KMS-11 (cell line): ENCODE measurements at regions not wholly inside any gene's neighbourhood (a gene's known extent, or its start where the extent isn't known, plus 50 kb on each side); places are given as distances from the start of the nearest gene placed in this dataset.

Source experiments
- H2AFZ ChIP-seq: fragments of 200-600 bp; sonication (generic); 2 replicates; pipeline ENCODE4 v1.6.1; 2016; ENCODE audit warnings: antibody characterized with exemption, mixed run types, low read depth
- H3K27ac ChIP-seq: fragments of 200-600 bp; sonication (generic); 2 replicates; pipeline ENCODE4 v1.6.1; 2016; ENCODE audit warnings: mild to moderate bottlenecking, mixed run types
- H3K27me3 ChIP-seq: fragments of 200-600 bp; sonication (generic); 2 replicates; pipeline ENCODE4 v1.6.1; 2017; ENCODE audit warnings: mild to moderate bottlenecking, low read depth, mixed run types, moderate library complexity; ENCODE audit not compliant: insufficient read depth
- H3K36me3 ChIP-seq: fragments of 200-600 bp; sonication (generic); 2 replicates; pipeline ENCODE4 v1.6.1; 2017; ENCODE audit warnings: mild to moderate bottlenecking, mixed run types; ENCODE audit not compliant: insufficient read depth
- H3K4me1 ChIP-seq: fragments of 200-600 bp; sonication (generic); 2 replicates; pipeline ENCODE4 v1.6.1; 2016; ENCODE audit warnings: mild to moderate bottlenecking, low read depth, mixed run types; ENCODE audit not compliant: poor library complexity, severe bottlenecking
- H3K4me2 ChIP-seq: fragments of 200-600 bp; sonication (generic); 2 replicates; pipeline ENCODE4 v1.7.0; 2016; ENCODE audit warnings: mild to moderate bottlenecking, mixed run types
- H3K4me3 ChIP-seq: fragments of 200-600 bp; sonication (generic); IDR thresholded peaks from 2 replicates; pipeline ENCODE4 v1.6.1; 2017; ENCODE audit warnings: low read depth, low read length, mixed read lengths; ENCODE audit not compliant: insufficient read depth
- H3K79me2 ChIP-seq: fragments of 200-600 bp; sonication (generic); 2 replicates; pipeline ENCODE4 v1.6.1; 2016; ENCODE audit warnings: low read depth, mixed run types; ENCODE audit not compliant: insufficient read depth
- H3K9ac ChIP-seq: fragments of 200-600 bp; sonication (generic); 2 replicates; pipeline ENCODE4 v1.6.1; 2016; ENCODE audit warnings: mild to moderate bottlenecking, mixed run types
- H4K20me1 ChIP-seq: fragments of 200-600 bp; sonication (generic); 2 replicates; pipeline ENCODE4 v1.6.1; 2016; ENCODE audit warnings: mild to moderate bottlenecking, mixed run types; ENCODE audit not compliant: insufficient read depth
- CTCF ChIP-seq: fragments of 200-600 bp; sonication (generic); conservative IDR thresholded peaks from 2 replicates; pipeline ENCODE4 v1.6.1; 2017; ENCODE audit warnings: low read depth, mild to moderate bottlenecking, antibody characterized with exemption, low read length, moderate library complexity, mixed read lengths

GRCh38 chr3:95613993-95614392, 1200.4 kb upstream of the EPHA6 start:
- Histone ChIP-seq H3K36me3 (no peaks in the 10 kb centered on the region), H4K20me1 (no peaks in the 10 kb centered on the region), H2AFZ (no peak overlapping the region), H3K4me3 (no peak overlapping the region), H3K4me2 (no peak overlapping the region), H3K27ac (no peak overlapping the region), H3K9ac (no peak overlapping the region), H3K27me3 (no peaks in the 10 kb centered on the region), H3K4me1 (no peaks in the 10 kb centered on the region), H3K79me2 (no peaks in the 10 kb centered on the region)
- no peak for TF ChIP-seq CTCF

GRCh38 chr3:95615592-95616310, 1198.6 kb upstream of the EPHA6 start:
- Histone ChIP-seq H3K4me3 (no peak overlapping the region), H3K36me3 (no peaks in the 10 kb centered on the region), H3K4me1 (no peaks in the 10 kb centered on the region), H3K9ac (no peak overlapping the region), H2AFZ (no peak overlapping the region), H3K27ac (no peak overlapping the region), H4K20me1 (no peaks in the 10 kb centered on the region), H3K4me2 (no peak overlapping the region), H3K79me2 (no peaks in the 10 kb centered on the region), H3K27me3 (no peaks in the 10 kb centered on the region)
- TF ChIP-seq CTCF = no peak

- Histone ChIP-seq H2AFZ (no peak overlapping the region), H3K27ac (no peak overlapping the region), H3K9ac (no peak overlapping the region), H3K4me1 (no peaks in the 10 kb centered on the region), H3K4me3 (no peak overlapping the region), H4K20me1 (no peaks in the 10 kb centered on the region), H3K27me3 (no peaks in the 10 kb centered on the region), H3K4me2 (no peak overlapping the region), H3K79me2 (no peaks in the 10 kb centered on the region), H3K36me3 (no peaks in the 10 kb centered on the region)
- TF ChIP-seq CTCF = no peak
These were observed 1188.3 kb upstream of the EPHA6 start for GRCh38 chr3:95626107-95626506.

GRCh38 chr3:95627293-95627692, 1187.1 kb upstream of the EPHA6 start:
- Histone ChIP-seq H4K20me1 (no peaks in the 10 kb centered on the region), H3K9ac (no peak overlapping the region), H2AFZ (no peak overlapping the region), H3K27me3 (no peaks in the 10 kb centered on the region), H3K4me1 (no peaks in the 10 kb centered on the region), H3K27ac (no peak overlapping the region), H3K36me3 (no peaks in the 10 kb centered on the region), H3K4me3 (no peak overlapping the region), H3K4me2 (no peak overlapping the region), H3K79me2 (no peaks in the 10 kb centered on the region)
- TF ChIP-seq CTCF = no peak
